22Rv1 (cell line): ENCODE measurements at regions not wholly inside any gene's neighbourhood (a gene's known extent, or its start where the extent isn't known, plus 50 kb on each side); places are given as distances from the start of the nearest gene placed in this dataset.

Source experiments
- ZFX ChIP-seq: fragments of 450-650 bp; IDR thresholded peaks from 2 replicates; pipeline ENCODE4 v1.6.1; 2017; ENCODE audit warnings: antibody characterized with exemption, borderline replicate concordance
- TF ChIP-seq, protein P1 (sequence below): fragments of 450-650 bp; IDR thresholded peaks from 2 replicates; pipeline ENCODE4 v1.5.1; 2017; ENCODE audit warnings: mild to moderate bottlenecking

DNA sequence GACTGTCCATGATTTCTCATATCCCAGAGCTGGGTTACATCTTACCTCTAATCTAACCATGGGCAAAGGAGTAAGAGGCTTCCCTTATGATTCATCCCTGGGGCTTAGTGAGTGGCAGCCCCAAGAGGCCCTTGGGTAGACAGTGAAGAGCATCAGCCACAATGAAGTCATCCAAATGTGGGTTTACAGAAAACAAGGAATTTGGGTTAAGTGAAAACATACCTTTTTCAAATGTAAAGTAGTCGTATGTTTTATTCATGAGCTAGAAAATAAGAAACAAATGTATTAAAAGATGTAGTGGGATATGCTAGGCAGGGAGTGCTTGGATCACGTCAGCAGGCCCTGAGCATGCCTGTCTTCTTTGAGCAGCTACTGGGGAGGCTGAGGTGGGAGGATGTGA is 54.0 kb upstream of the ELK3 start:
- TF ChIP-seq, protein P1, sequence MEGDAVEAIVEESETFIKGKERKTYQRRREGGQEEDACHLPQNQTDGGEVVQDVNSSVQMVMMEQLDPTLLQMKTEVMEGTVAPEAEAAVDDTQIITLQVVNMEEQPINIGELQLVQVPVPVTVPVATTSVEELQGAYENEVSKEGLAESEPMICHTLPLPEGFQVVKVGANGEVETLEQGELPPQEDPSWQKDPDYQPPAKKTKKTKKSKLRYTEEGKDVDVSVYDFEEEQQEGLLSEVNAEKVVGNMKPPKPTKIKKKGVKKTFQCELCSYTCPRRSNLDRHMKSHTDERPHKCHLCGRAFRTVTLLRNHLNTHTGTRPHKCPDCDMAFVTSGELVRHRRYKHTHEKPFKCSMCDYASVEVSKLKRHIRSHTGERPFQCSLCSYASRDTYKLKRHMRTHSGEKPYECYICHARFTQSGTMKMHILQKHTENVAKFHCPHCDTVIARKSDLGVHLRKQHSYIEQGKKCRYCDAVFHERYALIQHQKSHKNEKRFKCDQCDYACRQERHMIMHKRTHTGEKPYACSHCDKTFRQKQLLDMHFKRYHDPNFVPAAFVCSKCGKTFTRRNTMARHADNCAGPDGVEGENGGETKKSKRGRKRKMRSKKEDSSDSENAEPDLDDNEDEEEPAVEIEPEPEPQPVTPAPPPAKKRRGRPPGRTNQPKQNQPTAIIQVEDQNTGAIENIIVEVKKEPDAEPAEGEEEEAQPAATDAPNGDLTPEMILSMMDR, result no peak
- no peak for TF ChIP-seq ZFX
